ENCODE measurements at regions not wholly inside any gene's neighbourhood (a gene's known extent, or its start where the extent isn't known, plus 50 kb on each side); places are given as distances from the start of the nearest gene placed in this dataset.

- TF ChIP-seq EZH2phosphoT487 (IDR thresholded peaks at IDR 0.05; ENCODE audit: borderline replicate concordance, low read depth, low read length), result no peak
- TF ChIP-seq CTCF (conservative IDR thresholded peaks at IDR 0.05; ENCODE audit: low read length), result no peak
- Histone ChIP-seq H3K79me2 (ENCODE audit: insufficient read depth, low read depth, low read length) (no peaks in the 10 kb centered on the region), H3K4me3 (ENCODE audit: low read depth, low read length, poor library complexity, severe bottlenecking) (no peak overlapping the region), H4K20me1 (ENCODE audit: insufficient read depth, low read length) (no peaks in the 10 kb centered on the region), H3K4me2 (ENCODE audit: low read length) (no peak overlapping the region), H3K9me2 (ENCODE audit: insufficient read depth, low read length) (no peaks in the 10 kb centered on the region), H3K36me3 (ENCODE audit: insufficient read depth, low read length) (no peaks in the 10 kb centered on the region), H3K4me1 (ENCODE audit: insufficient read depth, low read length, poor library complexity, severe bottlenecking) (no peaks in the 10 kb centered on the region), H2AFZ (ENCODE audit: low read length) (no peak overlapping the region), H3K9me3 (ENCODE audit: low read length) (no peaks in the 10 kb centered on the region), H3K27ac (ENCODE audit: low read depth, low read length, poor library complexity, severe bottlenecking) (no peak overlapping the region)
- ChIA-PET POLR2A (interaction anchor here (0.6 kb wide), 1 partner anchor 25 kb away, joined by 3 read pairs; no protein-coding TSS in a partner anchor), CTCF (ENCODE audit: unreplicated experiment) (no interaction called here)
- no peak for DNase-seq (ENCODE audit: low spot score)
- BruUV-seq (replicated peaks), result no TSS peak
- intact Hi-C loops (cut with micrococcal nuclease; ENCODE audit: unreplicated experiment), result no loop called here
Observed at GRCh38 chr4:121519236-121519838, 138.5 kb upstream of the QRFPR start.

GRCh38 chr4:121517241-121517640, 136.4 kb upstream of the QRFPR start:
- no peak overlapping the region for H3K4me2 ChIP-seq (ENCODE audit: low read length)
- no peak overlapping the region for H3K27ac ChIP-seq (ENCODE audit: low read depth, low read length, poor library complexity, severe bottlenecking)
- no peaks in the 10 kb centered on the region for H4K20me1 ChIP-seq (ENCODE audit: insufficient read depth, low read length)
- H3K4me1 ChIP-seq (ENCODE audit: insufficient read depth, low read length, poor library complexity, severe bottlenecking), result no peaks in the 10 kb centered on the region
- POLR2A ChIA-PET, result no interaction called here
- no peaks in the 10 kb centered on the region for H3K9me3 ChIP-seq (ENCODE audit: low read length)
- no peaks in the 10 kb centered on the region for H3K36me3 ChIP-seq (ENCODE audit: insufficient read depth, low read length)
- DNase-seq (ENCODE audit: low spot score), result no peak
- no peak overlapping the region for H3K4me3 ChIP-seq (ENCODE audit: low read depth, low read length, poor library complexity, severe bottlenecking)
- H3K79me2 ChIP-seq (ENCODE audit: insufficient read depth, low read depth, low read length), result no peaks in the 10 kb centered on the region
- BruUV-seq (replicated peaks), result no TSS peak
- no peaks in the 10 kb centered on the region for H3K9me2 ChIP-seq (ENCODE audit: insufficient read depth, low read length)
- no peak overlapping the region for H2AFZ ChIP-seq (ENCODE audit: low read length)
- intact Hi-C loops (cut with micrococcal nuclease; ENCODE audit: unreplicated experiment), result no loop called here
- CTCF ChIA-PET (ENCODE audit: unreplicated experiment), result no interaction called here
- TF ChIP-seq EZH2phosphoT487 (IDR thresholded peaks at IDR 0.05; ENCODE audit: borderline replicate concordance, low read depth, low read length) (no peak), CTCF (conservative IDR thresholded peaks at IDR 0.05; ENCODE audit: low read length) (no peak)

GRCh38 chr4:121514443-121514842, 133.6 kb upstream of the QRFPR start:
- no peak overlapping the region for H3K4me3 ChIP-seq (ENCODE audit: low read depth, low read length, poor library complexity, severe bottlenecking)
- H3K4me2 ChIP-seq (ENCODE audit: low read length), result no peak overlapping the region
- ChIA-PET CTCF (ENCODE audit: unreplicated experiment) (no interaction called here), POLR2A (no interaction called here)
- H3K9me3 ChIP-seq (ENCODE audit: low read length), result no peaks in the 10 kb centered on the region
- H3K79me2 ChIP-seq (ENCODE audit: insufficient read depth, low read depth, low read length), result no peaks in the 10 kb centered on the region
- no peaks in the 10 kb centered on the region for H4K20me1 ChIP-seq (ENCODE audit: insufficient read depth, low read length)
- no peaks in the 10 kb centered on the region for H3K9me2 ChIP-seq (ENCODE audit: insufficient read depth, low read length)
- TF ChIP-seq CTCF (conservative IDR thresholded peaks at IDR 0.05; ENCODE audit: low read length), result peak; percentile 37; the same call in 1 of the 2 replicates
- TF ChIP-seq EZH2phosphoT487 (IDR thresholded peaks at IDR 0.05; ENCODE audit: borderline replicate concordance, low read depth, low read length), result no peak
- H3K27ac ChIP-seq (ENCODE audit: low read depth, low read length, poor library complexity, severe bottlenecking), result no peak overlapping the region
- no peak for DNase-seq (ENCODE audit: low spot score)
- no TSS peak for BruUV-seq (replicated peaks)
- H2AFZ ChIP-seq (ENCODE audit: low read length), result no peak overlapping the region
- no peaks in the 10 kb centered on the region for H3K36me3 ChIP-seq (ENCODE audit: insufficient read depth, low read length)
- intact Hi-C loops (cut with micrococcal nuclease; ENCODE audit: unreplicated experiment), result no loop called here
- H3K4me1 ChIP-seq (ENCODE audit: insufficient read depth, low read length, poor library complexity, severe bottlenecking), result no peaks in the 10 kb centered on the region

All from OCI-LY7 (cell line).